ENCODE measurements at regions not wholly inside any gene's neighbourhood (a gene's known extent, or its start where the extent isn't known, plus 50 kb on each side); places are given as distances from the start of the nearest gene placed in this dataset.

DNA sequence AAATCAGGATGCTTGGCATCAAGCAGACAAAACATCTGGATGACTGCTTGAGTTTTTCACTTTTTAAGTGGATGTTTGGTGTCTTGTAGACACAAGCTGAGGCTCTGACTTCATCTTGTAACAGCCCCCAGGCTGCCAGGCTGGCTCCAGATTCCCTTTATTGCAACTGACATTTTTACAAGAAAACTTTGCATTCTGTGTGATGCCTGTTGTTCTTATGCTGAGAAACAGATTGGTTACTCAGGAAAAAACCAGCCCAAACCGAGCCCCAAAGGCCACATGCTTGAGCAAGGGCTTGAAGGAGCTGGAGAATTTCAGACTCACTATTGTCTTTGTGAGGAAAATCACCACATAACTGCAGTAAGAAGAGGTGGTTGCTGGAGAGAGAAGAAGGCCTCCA is 98.4 kb upstream of the PREP start:
- Histone ChIP-seq H3K27me3 (ENCODE audit: control insufficient read depth in 2 of 2, insufficient read depth in 2 of 2, low read length in 2 of 2) (peaks cover 5 to 11% of the 10 kb centered on the region in 2 experiments), H3K4me3 (replicated peaks in 1 of 3; ENCODE audit: insufficient read depth in 1 of 3, low read depth in 1 of 3, low read length in 3 of 3) (no peak overlapping the region), H3K9me1 (replicated peaks; ENCODE audit: control insufficient read depth, extremely low read depth, insufficient read depth, low read length) (no peaks in the 10 kb centered on the region), H3K79me2 (ENCODE audit: control insufficient read depth, insufficient read depth, low read length) (no peaks in the 10 kb centered on the region), H3K36me3 (ENCODE audit: control insufficient read depth in 2 of 2, extremely low read depth in 1 of 2, insufficient read depth in 2 of 2, low read length in 2 of 2) (no peaks in the 10 kb centered on the region), H3K4me1 (ENCODE audit: control insufficient read depth, extremely low read depth, insufficient read depth, low read length) (no peaks in the 10 kb centered on the region), H3K27ac (ENCODE audit: insufficient read depth, low read depth, low read length) (no peak overlapping the region), H3K4me2 (ENCODE audit: insufficient read depth, low read length) (no peak overlapping the region), H4K20me1 (replicated peaks; ENCODE audit: control insufficient read depth, extremely low read depth, insufficient read depth, low read length) (no peaks in the 10 kb centered on the region), H3K9ac (replicated peaks; ENCODE audit: extremely low read depth, insufficient read depth, low read length) (no peak overlapping the region), H3K9me3 (replicated peaks; ENCODE audit: control insufficient read depth, insufficient read depth, low read length) (no peaks in the 10 kb centered on the region), H2AFZ (ENCODE audit: low read depth, low read length) (no peak overlapping the region)
- FAIRE-seq (no peak), DNase-seq (ENCODE audit: low read depth, low spot score) (no peak)
- ChIA-PET CTCF (interaction anchor here (1.3 to 2.2 kb wide), 2 partner anchors 69 to 413 kb away, joined by 3 to 10 read pairs; no protein-coding TSS in a partner anchor), POLR2A (no interaction called here)
- dilution Hi-C loops (cut with MboI; ENCODE audit: extremely low pct_ligation_motif_present, low sequenced_read_pairs) (no loop called here), intact Hi-C loops (cut with micrococcal nuclease) (no loop called here)
- no TSS peak for BruUV-seq (replicated peaks)
- TF ChIP-seq JUN (IDR thresholded peaks at IDR 0.05; ENCODE audit: borderline replicate concordance, insufficient read depth, insufficient read length, low read depth): no peak
- TF ChIP-seq POLR2A (IDR thresholded peaks at IDR 0.05; ENCODE audit: low read depth, low read length): no peak
- no peak for TF ChIP-seq FOS (IDR thresholded peaks at IDR 0.05; ENCODE audit: borderline replicate concordance, insufficient read depth, low read length)
- no peak for TF ChIP-seq MYC (IDR thresholded peaks at IDR 0.05; ENCODE audit: low read depth, low read length)
- no peak for TF ChIP-seq POLR2AphosphoS5 (IDR thresholded peaks at IDR 0.05; ENCODE audit: insufficient read depth, low read depth, low read length)
- no peak for TF ChIP-seq GATA2 (IDR thresholded peaks at IDR 0.05; ENCODE audit: insufficient read depth, insufficient read length, low read depth, low read length)
- no peak for TF ChIP-seq CTCF (IDR thresholded peaks at IDR 0.05; ENCODE audit: extremely low read depth in 1 of 2, insufficient read depth in 1 of 2, low read depth in 1 of 2, low read length in 2 of 2)
- no peak for TF ChIP-seq MAX (IDR thresholded peaks at IDR 0.05; ENCODE audit: insufficient read depth, insufficient read length)
- TF ChIP-seq EZH2 (IDR thresholded peaks at IDR 0.05; ENCODE audit: borderline replicate concordance, low read depth, low read length, severe bottlenecking): no peak
